T-cell (primary cell): ENCODE measurements at regions not wholly inside any gene's neighbourhood (a gene's known extent, or its start where the extent isn't known, plus 50 kb on each side); places are given as distances from the start of the nearest gene placed in this dataset.

Experiments used
- ATAC-seq, 4 experiments: fragments of 200-7000 bp in 3 of 4; fragments of 150-1000 bp in 1 of 4; cut with Tn5 transposase; replicated peaks in 1 of 4; 1 replicate in 3 of 4; 2 replicates in 1 of 4; pipeline ENCODE4 v1.10.0; 2021; ENCODE audit warnings: moderate library complexity in 3 of 4, mild to moderate bottlenecking in 2 of 4, moderate number of reproducible peaks in 1 of 4
- CTCF ChIA-PET, 2 donors: fragments of 300-600 bp; sonication (Branson Sonifier 250); formaldehyde crosslinking; loops; one replicate each; lab custom pipeline; 2022; ENCODE audit warnings: antibody characterized with exemption in 2 of 2; lab: Charles Lee
- POLR2A ChIA-PET, 2 donors: fragments of 300-600 bp; sonication (Branson Sonifier 250); formaldehyde crosslinking; loops; one replicate each; lab custom pipeline; 2022; ENCODE audit warnings: antibody characterized with exemption in 2 of 2; lab: Charles Lee
- DNase-seq, 35 experiments: peaks; one replicate each; pipeline versions ENCODE4 v3.0.0 to v3.0.0-alpha.2; 2013 to 2023
- H3K27ac ChIP-seq: one replicate; pipeline ENCODE4 v1.5.1; 2013; ENCODE audit warnings: low read length
- H3K27me3 ChIP-seq, 2 experiments: replicated peaks in 1 of 2; 1 replicate in 1 of 2; 2 replicates in 1 of 2; pipeline versions ENCODE4 v1.6.1 to v1.7.0; 2013; ENCODE audit warnings: low read length in 1 of 2, mixed read lengths in 1 of 2; ENCODE audit not compliant: control insufficient read depth in 2 of 2, insufficient read depth in 2 of 2; ENCODE audit errors: extremely low read depth in 1 of 2
- H3K36me3 ChIP-seq, 2 donors: 1 replicate in 1 of 2; 2 replicates in 1 of 2; pipeline versions ENCODE4 v1.6.1 to v1.7.0; 2013; ENCODE audit warnings: low read length in 1 of 2; ENCODE audit not compliant: control insufficient read depth in 2 of 2, insufficient read depth in 1 of 2; ENCODE audit errors: extremely low read depth in 1 of 2
- H3K4me1 ChIP-seq, 2 experiments: 1 replicate in 1 of 2; 2 replicates in 1 of 2; pipeline versions ENCODE4 v1.6.1 to v1.7.0; 2013; ENCODE audit warnings: low read length in 2 of 2, mixed read lengths in 1 of 2; ENCODE audit not compliant: insufficient read depth in 2 of 2, control insufficient read depth in 1 of 2; ENCODE audit errors: extremely low read depth in 1 of 2
- H3K4me3 ChIP-seq, 2 donors: 1 replicate in 1 of 2; 2 replicates in 1 of 2; pipeline versions ENCODE4 v1.5.1 to v1.7.0; 2013; ENCODE audit warnings: mild to moderate bottlenecking in 2 of 2, low read length in 1 of 2, moderate library complexity in 1 of 2; ENCODE audit not compliant: control insufficient read depth in 1 of 2; ENCODE audit errors: extremely low read depth in 1 of 2
- H3K9me3 ChIP-seq: 2 replicates; pipeline ENCODE4 v1.7.0; 2013
- H3K27ac Mint-ChIP-seq, 2 donors: one replicate each; pipeline ENCODE4 v1.8.0; 2020 to 2021; ENCODE audit warnings: mild to moderate bottlenecking in 2 of 2, mixed read lengths in 2 of 2
- H3K27me3 Mint-ChIP-seq, 2 donors: one replicate each; pipeline ENCODE4 v1.8.0; 2021 to 2022; ENCODE audit warnings: mixed read lengths in 2 of 2
- H3K36me3 Mint-ChIP-seq: one replicate; pipeline ENCODE4 v1.8.0; 2021; ENCODE audit warnings: mixed read lengths
- H3K4me1 Mint-ChIP-seq, 3 donors: one replicate each; pipeline ENCODE4 v1.8.0; 2020 to 2022; ENCODE audit warnings: mixed read lengths in 3 of 3, mild to moderate bottlenecking in 1 of 3
- H3K4me3 Mint-ChIP-seq, 3 donors: one replicate each; pipeline ENCODE4 v1.8.0; 2020 to 2022; ENCODE audit warnings: mild to moderate bottlenecking in 3 of 3, mixed read lengths in 3 of 3, moderate library complexity in 3 of 3
- H3K9me3 Mint-ChIP-seq, 3 donors: one replicate each; pipeline ENCODE4 v1.8.0; 2020 to 2022; ENCODE audit warnings: mixed read lengths in 3 of 3
- WGBS: methylation state at CpG from one replicate; pipeline ENCODE4 v1.1.5; 2013; ENCODE audit warnings: missing lambda C conversion rate; ENCODE audit not compliant: insufficient coverage; 5-methylcytosine and 5-hydroxymethylcytosine counted together

DNA sequence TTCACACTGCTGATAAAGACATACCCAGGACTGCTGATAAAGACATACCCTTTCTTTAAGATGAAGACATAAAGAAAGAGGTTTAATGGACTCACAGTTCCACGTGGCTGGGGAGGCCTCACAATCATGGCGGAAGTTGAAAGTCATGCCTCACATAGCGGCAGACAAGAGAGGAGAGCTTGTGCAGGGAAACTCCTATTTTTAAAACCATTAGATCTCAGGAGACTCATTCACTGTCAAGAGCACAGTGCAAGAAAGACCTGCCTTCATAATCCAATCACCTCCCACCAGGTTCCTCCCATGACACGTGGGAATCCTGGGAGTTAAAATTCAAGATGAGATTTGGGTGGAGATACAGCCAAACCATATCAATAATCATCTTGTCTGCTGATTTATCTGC is 278.1 kb downstream of the SLC6A15 start:
- DNase-seq, result no peak
- WGBS, result no CpG with 5 or more reads among the region's 4 CpGs
- no peaks in the 10 kb centered on the region for H3K4me1 Mint-ChIP-seq
- H3K27me3 Mint-ChIP-seq, result no peaks in the 10 kb centered on the region
- Histone ChIP-seq H3K27me3 (no peaks in the 10 kb centered on the region), H3K4me1 (no peaks in the 10 kb centered on the region), H3K27ac (no peak overlapping the region), H3K9me3 (no peaks in the 10 kb centered on the region), H3K36me3 (no peaks in the 10 kb centered on the region), H3K4me3 (no peak overlapping the region)
- H3K36me3 Mint-ChIP-seq, result no peaks in the 10 kb centered on the region
- CTCF ChIA-PET, result interaction anchor here in 1 of 2 donors (0.6 kb wide), 1 partner anchor 62 kb away, joined by 3 read pairs; no protein-coding TSS in a partner anchor
- H3K27ac Mint-ChIP-seq, result no peak overlapping the region
- POLR2A ChIA-PET, result no interaction called here
- peaks cover 0 to 6% (median 3%) of the 10 kb centered on the region in 3 donors for H3K9me3 Mint-ChIP-seq
- ATAC-seq, result no peak
- H3K4me3 Mint-ChIP-seq, result no peak overlapping the region

GRCh38 chr12:84632556-84632955 is 280.0 kb downstream of the SLC6A15 start:
- Histone ChIP-seq H3K36me3 (no peaks in the 10 kb centered on the region), H3K27ac (no peak overlapping the region), H3K9me3 (no peaks in the 10 kb centered on the region), H3K4me1 (no peaks in the 10 kb centered on the region), H3K4me3 (no peak overlapping the region), H3K27me3 (no peaks in the 10 kb centered on the region)
- Mint-ChIP-seq H3K4me1 (no peaks in the 10 kb centered on the region), H3K27me3 (no peaks in the 10 kb centered on the region), H3K36me3 (no peaks in the 10 kb centered on the region), H3K4me3 (no peak overlapping the region), H3K27ac (no peak overlapping the region), H3K9me3 (peaks cover 3 to 6% (median 5%) of the 10 kb centered on the region in 3 donors)
- WGBS, result no CpG with 5 or more reads among the region's 4 CpGs
- ATAC-seq (no peak), DNase-seq (no peak)
- POLR2A ChIA-PET, result no interaction called here
- CTCF ChIA-PET, result no interaction called here

GRCh38 chr12:84631020-84631419 is 281.6 kb downstream of the SLC6A15 start:
- H3K4me1 Mint-ChIP-seq, result no peaks in the 10 kb centered on the region
- H3K27ac ChIP-seq, result no peak overlapping the region

DNA sequence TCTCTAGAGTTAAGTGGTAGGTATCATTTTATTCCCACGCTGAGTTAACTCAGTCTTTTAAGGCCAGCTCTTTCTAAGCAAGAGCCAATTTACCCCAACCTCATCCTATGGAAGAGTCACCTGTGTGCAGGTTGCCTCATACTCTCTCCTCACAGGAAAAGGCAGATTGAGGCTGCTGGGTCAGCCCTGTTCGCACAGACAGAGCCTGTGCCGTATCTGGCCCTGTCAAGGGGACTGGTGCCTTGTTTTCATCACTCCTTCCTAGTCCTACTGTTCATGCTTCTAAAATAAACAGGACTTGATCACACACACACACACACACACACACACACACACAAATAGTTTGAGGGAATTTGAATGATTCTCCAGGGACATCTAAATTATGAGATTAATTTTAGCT is 285.0 kb downstream of the SLC6A15 start:
- CTCF ChIA-PET, result interaction anchor here in 1 of 2 donors (0.5 kb wide), 1 partner anchor 1623 kb away, joined by 7 read pairs; no protein-coding TSS in a partner anchor
- no peaks in the 10 kb centered on the region for H3K36me3 ChIP-seq
- H3K27me3 ChIP-seq, result no peaks in the 10 kb centered on the region
- Mint-ChIP-seq H3K9me3 (peaks cover 0 to 5% (median 4%) of the 10 kb centered on the region in 3 donors), H3K4me1 (no peaks in the 10 kb centered on the region), H3K36me3 (no peaks in the 10 kb centered on the region), H3K27me3 (no peaks in the 10 kb centered on the region), H3K27ac (no peak overlapping the region), H3K4me3 (no peak overlapping the region)
- WGBS, result no CpG with 5 or more reads among the region's 3 CpGs
- H3K27ac ChIP-seq, result no peak overlapping the region
- no peaks in the 10 kb centered on the region for H3K9me3 ChIP-seq
- no peak overlapping the region for H3K4me3 ChIP-seq
- POLR2A ChIA-PET, result no interaction called here
- H3K4me1 ChIP-seq, result no peaks in the 10 kb centered on the region
- DNase-seq, result no peak
- ATAC-seq, result no peak

More at GRCh38 chr12:84631020-84631419, 281.6 kb downstream of the SLC6A15 start:
- no peak for ATAC-seq
- H3K27ac Mint-ChIP-seq, result no peak overlapping the region
- no peaks in the 10 kb centered on the region for H3K27me3 Mint-ChIP-seq
- no peak for DNase-seq
- peaks cover 3 to 6% (median 5%) of the 10 kb centered on the region in 3 donors for H3K9me3 Mint-ChIP-seq
- H3K36me3 ChIP-seq, result no peaks in the 10 kb centered on the region
- H3K4me1 ChIP-seq, result no peaks in the 10 kb centered on the region
- no peak overlapping the region for H3K4me3 Mint-ChIP-seq
- no peaks in the 10 kb centered on the region for H3K27me3 ChIP-seq
- ChIA-PET POLR2A (no interaction called here), CTCF (no interaction called here)
- H3K36me3 Mint-ChIP-seq, result no peaks in the 10 kb centered on the region
- H3K4me3 ChIP-seq, result no peak overlapping the region
- H3K9me3 ChIP-seq, result no peaks in the 10 kb centered on the region

DNA sequence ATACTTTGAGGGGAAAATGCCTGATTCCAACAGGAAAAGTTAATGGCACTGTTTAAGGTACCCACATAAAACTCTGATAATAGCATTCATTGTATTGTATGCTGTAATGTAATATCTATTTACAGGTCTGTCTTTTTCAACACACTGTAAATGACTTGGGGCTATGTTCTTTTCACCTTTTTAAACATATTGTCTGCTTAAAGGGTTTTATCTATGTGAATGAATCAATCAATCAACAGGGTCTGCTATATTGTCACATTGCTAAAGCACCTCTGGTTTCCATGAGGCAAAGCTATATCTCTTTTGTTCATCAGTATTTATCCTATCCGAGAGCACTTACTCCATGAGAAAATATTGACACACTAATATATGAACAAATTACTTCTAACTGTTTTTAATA is 288.0 kb downstream of the SLC6A15 start:
- POLR2A ChIA-PET, result no interaction called here
- DNase-seq (no peak), ATAC-seq (no peak)
- H3K4me3 Mint-ChIP-seq, result no peak overlapping the region
- H3K27ac ChIP-seq, result no peak overlapping the region
- no peaks in the 10 kb centered on the region for H3K4me1 ChIP-seq
- H3K9me3 ChIP-seq, result no peaks in the 10 kb centered on the region
- WGBS, result no CpG with 5 or more reads among the region's 1 CpG
- no peak overlapping the region for H3K4me3 ChIP-seq
- H3K27ac Mint-ChIP-seq, result no peak overlapping the region
- H3K36me3 Mint-ChIP-seq, result no peaks in the 10 kb centered on the region
- CTCF ChIA-PET, result no interaction called here
- H3K36me3 ChIP-seq, result no peaks in the 10 kb centered on the region
- no peaks in the 10 kb centered on the region for H3K4me1 Mint-ChIP-seq
- H3K9me3 Mint-ChIP-seq, result peaks cover 0 to 5% (median 0%) of the 10 kb centered on the region in 3 donors
- H3K27me3 ChIP-seq, result no peaks in the 10 kb centered on the region
- H3K27me3 Mint-ChIP-seq, result no peaks in the 10 kb centered on the region

GRCh38 chr12:84619053-84619571 is 293.5 kb downstream of the SLC6A15 start:
- CTCF ChIA-PET, result no interaction called here
- DNase-seq, result no peak
- Mint-ChIP-seq H3K4me3 (no peak overlapping the region), H3K9me3 (peaks cover under 1 to 4% (median 1%) of the 10 kb centered on the region in 3 donors), H3K27ac (no peak overlapping the region), H3K4me1 (no peaks in the 10 kb centered on the region), H3K36me3 (no peaks in the 10 kb centered on the region), H3K27me3 (no peaks in the 10 kb centered on the region)
- no peak overlapping the region for H3K4me3 ChIP-seq
- no peak for ATAC-seq
- no peak overlapping the region for H3K27ac ChIP-seq
- WGBS, result 80% methylated on average over 1 of the region's 5 CpGs
- H3K36me3 ChIP-seq, result no peaks in the 10 kb centered on the region
- no peaks in the 10 kb centered on the region for H3K4me1 ChIP-seq
- no peaks in the 10 kb centered on the region for H3K9me3 ChIP-seq
- no peaks in the 10 kb centered on the region for H3K27me3 ChIP-seq
- POLR2A ChIA-PET, result no interaction called here
